HG03521 (cell line): ENCODE measurements at regions not wholly inside any gene's neighbourhood (a gene's known extent, or its start where the extent isn't known, plus 50 kb on each side); places are given as distances from the start of the nearest gene placed in this dataset.

Experiments
- ATAC-seq: cut with Tn5 transposase; IDR thresholded peaks from one replicate; pipeline ENCODE4 v1.9.1; 2021; ENCODE audit warnings: mild to moderate bottlenecking, moderate library complexity; ENCODE audit not compliant: unreplicated experiment

DNA sequence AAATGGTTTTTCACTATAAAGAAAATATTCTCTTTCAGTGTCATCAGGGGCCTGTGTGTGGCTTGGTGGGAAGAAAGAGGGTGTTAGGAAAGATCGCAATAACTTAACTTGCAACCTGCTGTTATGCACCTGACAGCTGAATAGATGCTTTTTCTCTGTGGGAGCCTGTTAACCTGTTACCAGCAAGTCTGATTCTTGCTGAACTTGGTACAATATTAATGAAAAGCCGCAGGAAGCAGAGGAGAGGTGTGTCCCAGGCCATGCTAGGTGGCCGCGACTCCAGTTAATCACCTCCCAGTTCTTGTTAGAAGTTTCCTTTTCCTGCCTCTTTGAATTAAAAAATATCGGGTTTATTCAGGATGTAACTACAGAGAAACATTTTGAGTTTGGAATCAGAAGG, 494.8 kb upstream of the AGA start:
- no peak for ATAC-seq

DNA sequence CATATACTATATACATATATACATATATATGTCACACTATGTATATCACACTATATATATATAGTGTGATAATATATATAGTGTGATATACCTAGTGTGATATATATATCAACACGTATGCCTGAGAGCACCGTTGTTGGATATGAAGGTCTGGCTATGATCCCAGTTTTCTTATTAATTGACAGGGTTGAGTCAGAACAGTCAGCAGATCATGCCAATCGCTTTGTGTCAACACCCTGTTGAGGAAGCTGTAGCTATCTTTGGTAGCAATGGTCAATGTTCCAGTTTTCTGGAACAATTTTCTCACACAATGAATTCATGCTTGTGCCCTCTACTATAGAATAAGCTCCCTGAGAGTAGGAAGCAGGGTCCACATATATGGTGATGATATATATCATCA, 496.0 kb upstream of the AGA start:
- ATAC-seq, result no peak

DNA sequence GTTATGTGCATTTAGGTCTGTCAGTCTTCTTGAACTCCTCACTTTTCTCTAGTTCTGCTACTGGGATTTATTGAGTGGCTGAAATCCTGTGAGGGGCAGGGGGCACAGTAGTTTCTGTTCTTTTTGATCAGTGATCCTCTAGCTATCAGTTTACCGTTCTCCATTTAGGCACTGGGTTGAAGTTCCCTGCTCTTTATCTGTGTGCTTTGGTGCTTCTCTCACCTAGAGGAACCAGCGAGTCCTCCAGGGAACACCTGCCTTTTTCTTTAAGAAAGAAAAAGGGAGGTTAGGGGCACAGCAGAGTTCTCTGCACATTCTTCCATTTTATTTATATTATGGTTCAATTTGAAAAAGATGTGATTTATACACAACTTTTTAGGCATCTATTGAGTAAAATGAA, 503.0 kb upstream of the AGA start:
- ATAC-seq, result no peak

DNA sequence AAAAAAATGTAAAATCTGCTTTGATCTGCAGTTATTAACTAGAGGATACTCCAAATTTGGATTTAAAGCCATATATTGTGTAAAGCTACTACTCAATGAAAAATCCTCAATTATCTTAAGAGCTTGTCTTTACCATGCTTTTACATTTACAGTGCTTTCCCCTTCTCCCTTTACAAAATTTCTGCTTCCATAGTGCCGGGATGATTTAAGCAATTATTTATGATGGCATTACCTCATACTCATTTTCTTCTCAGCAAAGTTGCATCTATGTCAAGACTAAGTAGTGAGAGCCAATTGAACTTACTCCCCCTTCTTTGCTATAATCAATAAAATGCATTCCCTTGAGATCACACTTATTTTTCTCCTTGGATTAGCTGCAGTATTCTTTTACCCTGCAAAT, 505.4 kb upstream of the AGA start:
- ATAC-seq, result no peak

DNA sequence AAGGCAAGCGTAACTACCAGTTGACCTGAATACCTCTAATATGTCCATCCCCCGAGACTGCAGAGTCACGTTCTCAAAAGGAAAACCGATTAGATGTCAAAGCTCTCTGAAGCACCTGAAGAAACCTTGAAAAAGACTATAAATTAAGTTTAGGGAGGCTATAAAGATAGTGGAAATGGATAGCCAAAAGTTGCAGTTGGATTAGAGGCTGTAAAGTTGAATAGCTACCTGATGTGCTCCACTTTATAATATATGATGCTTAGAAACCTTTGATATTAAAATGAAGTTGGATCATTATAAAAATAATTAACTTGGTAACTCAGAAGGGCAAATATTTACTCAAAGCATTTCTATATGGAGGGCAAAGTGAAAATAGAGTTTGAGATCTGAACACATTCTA, 506.6 kb upstream of the AGA start:
- ATAC-seq, result no peak

DNA sequence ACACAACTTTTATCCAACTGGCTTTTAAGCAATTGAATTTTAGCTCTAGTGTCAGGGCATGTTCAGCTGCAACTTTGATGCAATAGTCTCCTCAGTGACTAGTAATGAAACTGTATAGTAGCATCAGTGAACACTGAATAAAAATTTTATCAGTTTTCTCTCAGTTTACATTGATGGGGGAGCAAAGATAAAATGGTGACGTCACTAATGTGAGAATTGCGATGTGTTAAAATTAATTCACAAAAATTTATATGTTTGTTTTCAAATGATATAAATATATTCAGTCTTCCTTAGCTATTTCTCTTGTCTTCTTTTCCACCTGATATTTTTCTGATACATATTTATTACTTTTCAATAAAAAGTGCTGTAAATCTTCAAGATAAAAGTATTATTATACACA, 508.8 kb upstream of the AGA start:
- no peak for ATAC-seq

DNA sequence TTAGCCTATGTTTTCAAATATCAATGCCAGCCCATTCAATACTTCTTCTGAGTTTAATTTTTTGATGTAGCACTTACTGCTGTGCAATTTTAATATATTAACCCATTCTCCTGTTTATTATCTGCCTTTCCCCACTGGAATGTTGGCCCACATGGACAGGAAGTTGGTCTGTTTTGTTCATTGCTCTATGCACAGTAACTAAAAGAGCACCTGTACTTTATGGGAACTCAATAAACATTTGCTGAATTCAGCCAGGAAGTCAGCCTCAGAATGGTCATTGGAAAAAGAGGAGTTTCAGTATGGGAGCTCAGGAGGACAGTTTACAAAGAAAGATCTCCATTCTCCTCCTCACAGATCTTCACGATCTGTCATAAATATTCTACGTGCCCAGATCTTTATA, 510.5 kb upstream of the AGA start:
- no peak for ATAC-seq

DNA sequence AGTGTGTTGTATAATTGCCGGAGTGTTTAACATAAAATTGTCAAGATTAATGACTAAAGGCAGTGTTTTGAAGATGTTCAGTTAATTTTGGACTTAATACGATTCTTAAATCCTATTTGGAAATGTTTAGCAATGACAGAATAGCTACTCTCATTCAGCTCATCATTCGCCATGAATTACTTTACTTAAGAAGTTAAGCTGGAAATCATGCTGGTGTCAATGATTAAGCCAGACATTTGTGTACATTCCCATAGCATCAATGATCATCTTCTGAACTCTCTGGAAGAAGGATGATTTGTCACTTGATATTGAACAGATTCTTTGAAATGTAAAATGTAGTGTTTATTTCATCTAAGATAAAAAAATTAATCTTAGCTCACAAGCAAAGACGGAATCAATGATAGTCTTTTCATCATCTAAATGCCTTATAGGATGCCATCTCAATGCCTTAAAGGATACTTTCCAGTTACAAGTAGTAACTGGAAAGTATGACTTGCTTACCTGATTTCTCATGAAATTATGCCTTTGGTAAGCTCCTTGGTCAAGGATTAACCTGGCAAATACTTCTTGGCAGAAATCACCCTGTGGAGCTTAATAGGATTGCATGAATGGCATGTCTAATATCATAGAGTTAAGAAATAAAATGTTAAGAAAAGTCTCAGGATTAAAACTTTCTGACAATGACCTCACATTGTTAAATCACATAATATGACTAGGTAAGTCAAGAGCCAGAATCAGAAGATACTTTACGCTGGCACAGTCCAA, 515.5 kb upstream of the AGA start:
- no peak for ATAC-seq

DNA sequence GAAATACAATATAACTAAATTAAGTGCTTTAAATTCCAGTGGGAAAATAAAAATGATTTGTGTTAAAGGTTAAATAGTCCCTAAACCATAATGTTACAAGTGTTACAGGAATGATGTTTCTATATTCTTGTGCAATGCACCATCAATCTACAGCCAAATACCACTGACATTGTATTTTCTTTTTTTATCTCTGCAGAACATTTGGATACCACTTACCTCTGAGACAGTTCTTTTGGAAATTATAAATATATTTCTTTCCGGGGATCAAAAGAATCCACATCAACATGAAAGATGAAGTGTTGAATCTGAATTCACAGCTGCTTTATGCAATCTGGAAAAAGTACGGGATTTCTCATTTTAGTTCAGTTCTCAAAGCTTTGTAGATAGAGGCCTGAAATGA, 518.3 kb upstream of the AGA start:
- ATAC-seq, result no peak

DNA sequence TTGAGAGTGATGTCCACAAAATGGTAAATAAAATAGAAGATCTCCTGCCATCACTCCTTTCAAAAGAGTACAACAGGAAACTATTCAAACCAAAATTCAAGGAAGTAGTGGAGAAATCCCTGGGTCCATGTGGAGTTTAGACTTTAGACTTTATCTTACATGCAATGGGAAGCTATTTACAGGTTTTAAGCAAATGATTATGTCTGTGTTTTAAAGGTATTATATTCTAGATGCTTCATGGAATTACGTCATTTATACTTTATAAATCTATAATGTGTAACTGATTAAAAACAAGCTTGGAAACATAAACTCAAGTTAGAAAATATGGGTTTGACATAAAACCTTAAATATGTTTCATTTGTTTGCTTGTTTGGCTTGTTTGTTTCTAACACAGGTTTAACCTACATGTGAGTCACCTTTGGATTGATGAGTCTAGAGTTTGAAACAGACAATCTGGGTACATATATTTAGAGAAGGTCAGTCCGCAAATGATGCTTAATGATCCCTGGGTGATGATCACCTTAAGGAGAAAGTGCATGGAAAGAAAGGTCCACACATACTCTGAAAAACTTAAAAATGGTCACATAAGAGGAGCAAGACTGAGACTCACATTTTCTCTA, 519.6 kb upstream of the AGA start:
- no peak for ATAC-seq

DNA sequence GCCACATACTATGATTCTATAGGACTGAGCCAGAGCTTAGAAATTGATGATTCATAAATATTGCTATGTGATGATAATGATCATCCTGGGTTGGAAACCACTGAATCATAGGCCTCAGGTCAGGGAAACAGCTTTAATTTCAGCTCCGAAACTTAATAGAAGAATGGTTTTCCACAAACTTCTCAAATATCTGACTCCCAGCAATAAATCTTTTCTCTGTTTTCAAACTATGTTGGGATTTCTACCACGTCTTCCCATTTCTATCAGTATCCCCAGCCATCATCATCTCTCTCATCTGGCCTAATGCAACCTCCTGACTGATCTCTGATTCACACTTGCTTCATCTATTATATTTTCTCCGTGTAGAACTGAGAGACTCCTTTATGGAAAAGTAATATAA, 521.8 kb upstream of the AGA start:
- ATAC-seq, result no peak

DNA sequence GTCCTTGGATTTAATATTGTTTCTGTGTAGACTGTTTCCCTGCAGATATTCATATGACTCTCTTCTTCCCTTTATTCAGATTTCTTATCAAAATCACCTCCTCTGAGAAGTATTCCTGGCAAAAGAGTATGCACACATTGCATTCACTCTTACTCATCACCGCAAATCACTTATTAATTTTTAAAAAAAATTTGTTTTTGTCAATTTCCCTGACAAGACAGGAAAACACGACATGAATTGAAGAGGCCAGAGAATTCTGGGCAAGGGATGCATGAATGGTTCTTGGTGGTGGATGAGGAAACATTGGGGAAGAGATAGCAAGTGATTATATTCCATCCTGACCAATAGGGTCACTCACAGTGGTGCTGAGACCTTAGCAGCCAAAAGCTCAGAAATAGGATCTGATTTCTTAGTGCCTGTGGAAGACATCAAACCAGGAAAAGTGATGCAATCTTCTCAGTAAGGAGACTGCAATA, 522.5 kb upstream of the AGA start:
- ATAC-seq, result no peak

DNA sequence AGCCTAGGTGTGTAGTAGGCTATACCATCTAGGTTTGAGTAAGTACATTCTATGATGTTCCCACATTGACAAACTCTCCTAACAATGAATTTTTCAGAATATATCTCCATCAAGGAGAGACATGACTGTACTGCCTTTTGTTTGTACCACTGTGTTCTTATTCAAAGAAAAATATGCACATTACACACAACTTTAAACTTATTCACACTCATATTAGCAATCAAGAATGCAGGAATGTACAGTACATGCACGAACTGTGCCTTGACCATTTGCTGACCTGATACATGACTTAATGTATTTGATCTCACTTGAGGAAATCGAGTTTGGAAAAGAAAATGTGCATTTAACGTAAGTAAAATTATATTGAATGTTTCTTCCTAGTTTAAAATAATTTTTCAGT, 525.1 kb upstream of the AGA start:
- ATAC-seq, result no peak

DNA sequence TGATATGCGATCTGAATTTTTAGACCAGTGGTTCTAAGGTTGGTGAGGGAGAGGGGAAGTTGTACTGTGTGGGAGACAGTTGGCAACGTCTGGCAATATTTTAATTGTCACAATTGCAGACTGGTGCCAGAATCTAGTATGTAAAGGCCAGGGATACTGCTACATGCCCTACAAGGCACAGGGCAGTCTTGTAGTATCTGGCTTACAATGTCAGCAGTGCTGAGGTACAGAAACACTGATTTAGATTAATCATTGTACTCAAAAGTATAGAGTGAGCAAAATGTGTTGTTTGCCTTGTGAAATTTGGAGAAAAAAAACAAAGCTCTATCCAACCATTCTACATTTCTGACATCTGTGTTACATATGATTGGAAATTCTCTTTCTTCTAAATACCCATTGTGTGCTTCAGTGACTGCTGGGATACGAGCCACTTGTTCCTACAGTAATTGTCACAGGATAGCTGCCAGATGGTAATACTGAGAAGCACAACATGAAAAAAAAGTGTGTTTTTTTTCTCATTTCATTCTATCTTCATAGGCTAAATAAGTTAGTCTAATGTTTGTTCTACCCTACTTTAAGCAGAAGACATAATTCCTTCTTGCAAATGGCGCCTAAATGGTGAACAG, 526.7 kb upstream of the AGA start:
- no peak for ATAC-seq

DNA sequence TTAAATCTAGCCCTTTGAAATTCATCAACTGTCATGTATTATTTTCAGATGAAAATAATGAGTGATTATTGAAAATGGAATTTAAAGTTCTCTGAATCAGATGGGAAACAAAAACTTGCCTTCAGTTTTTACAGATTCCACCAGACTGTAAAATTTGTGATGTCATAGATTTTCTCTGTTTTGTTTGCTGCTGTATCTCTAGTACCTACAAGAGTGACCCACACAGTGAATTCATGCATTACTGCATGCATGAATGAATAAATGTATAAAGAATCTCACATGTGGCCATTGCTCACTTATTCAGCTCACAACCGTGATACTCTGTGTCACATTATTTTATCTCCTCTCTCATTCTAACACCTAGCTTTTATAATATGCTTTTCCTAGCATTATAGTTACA, 532.2 kb upstream of the AGA start:
- no peak for ATAC-seq

DNA sequence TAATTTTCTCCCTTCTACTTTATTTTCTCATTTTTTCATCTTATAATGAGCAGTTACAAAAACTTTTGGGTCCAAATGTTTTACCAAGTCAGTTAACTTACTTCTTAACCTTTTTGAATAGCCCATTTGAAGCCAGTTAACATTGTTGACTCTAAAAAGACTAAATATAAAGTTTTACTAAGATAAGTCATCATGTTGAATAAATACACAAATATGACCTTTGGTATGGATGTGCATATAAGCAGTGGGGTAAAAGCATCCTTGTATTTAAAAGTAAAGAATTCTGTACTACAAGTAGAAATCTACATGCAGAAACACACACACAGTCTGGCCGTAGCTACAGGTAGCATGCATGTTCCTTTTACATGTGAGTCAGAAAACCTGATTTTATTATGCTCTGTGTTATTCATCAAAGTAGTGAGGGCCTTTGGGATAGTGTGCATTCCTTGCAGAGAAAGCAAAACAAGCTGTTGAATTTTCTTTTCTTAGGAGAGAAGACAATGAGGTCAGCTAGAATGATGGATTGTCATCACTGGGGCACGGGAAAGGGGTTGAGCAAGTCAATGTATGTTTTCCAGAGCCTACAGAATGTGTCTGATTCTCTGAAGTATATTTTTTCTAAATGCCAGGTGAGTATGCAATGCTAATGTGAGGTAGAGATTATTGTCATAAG, 533.2 kb upstream of the AGA start:
- no peak for ATAC-seq

DNA sequence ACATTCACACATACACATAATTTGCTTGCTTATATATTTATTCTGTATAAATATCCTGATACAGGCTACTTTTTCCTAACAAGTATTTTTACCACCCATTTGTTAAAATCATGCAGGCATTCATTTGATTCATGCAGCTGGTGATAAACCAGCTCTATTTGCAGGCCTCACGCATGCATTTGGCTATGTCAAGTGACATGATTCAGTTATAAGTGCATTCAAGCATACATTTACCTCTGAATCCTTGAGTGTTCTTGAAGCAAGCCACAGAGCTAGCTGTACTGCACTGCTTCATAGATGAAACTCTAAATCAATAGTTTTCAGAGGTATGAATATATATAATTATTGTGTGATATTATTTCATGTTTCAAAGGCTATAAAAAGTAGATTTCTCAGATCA, 544.0 kb upstream of the AGA start:
- no peak for ATAC-seq

DNA sequence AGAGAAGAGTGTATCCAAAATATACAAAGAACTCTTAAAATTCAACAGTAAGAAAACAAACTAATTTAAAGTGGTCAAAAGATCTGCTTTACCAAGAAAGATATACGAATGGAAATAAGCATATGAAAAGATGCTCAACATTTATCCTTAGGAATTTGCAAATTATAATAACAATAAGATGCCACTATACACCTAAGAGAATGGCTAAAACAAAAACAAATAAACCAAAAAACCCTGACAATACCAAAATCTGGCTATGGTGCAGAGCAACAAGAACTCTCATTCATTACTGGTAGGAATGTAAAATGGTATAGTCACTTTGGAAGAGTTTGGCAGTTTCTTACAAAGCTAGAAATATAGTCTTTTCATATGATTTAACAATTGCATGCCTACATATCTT, 545.7 kb upstream of the AGA start:
- no peak for ATAC-seq

DNA sequence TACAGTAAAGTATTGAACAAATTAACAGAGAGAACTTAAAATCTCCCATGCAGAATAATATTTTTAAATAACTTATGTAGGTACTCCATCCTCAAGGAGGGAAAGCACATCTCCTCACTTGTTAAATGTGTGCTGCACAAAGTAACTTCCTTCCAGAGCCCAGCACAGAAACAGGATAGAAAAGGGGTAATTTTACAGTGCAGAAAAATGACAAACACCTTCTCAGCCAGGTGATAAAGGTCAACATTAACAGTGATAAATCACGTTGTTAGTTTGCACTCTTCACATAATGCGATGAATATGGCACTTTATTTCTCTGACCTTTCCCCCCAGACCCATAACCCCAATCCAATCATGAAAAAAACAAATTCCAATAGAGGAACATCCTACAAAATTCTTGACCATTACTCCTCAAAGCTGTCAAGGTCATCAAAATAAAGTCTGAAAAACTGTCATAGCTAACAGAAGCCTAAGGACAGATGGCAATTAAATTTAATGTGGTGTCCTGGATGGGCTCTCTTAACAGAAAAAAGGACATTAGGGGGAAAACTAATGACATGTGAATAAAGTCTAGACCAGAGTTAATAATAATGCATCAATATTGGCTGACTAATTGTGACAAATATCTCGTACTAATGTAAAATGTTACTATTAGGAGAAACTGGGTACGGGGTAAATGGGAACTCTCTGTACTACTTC, 547.4 kb upstream of the AGA start:
- ATAC-seq, result no peak

DNA sequence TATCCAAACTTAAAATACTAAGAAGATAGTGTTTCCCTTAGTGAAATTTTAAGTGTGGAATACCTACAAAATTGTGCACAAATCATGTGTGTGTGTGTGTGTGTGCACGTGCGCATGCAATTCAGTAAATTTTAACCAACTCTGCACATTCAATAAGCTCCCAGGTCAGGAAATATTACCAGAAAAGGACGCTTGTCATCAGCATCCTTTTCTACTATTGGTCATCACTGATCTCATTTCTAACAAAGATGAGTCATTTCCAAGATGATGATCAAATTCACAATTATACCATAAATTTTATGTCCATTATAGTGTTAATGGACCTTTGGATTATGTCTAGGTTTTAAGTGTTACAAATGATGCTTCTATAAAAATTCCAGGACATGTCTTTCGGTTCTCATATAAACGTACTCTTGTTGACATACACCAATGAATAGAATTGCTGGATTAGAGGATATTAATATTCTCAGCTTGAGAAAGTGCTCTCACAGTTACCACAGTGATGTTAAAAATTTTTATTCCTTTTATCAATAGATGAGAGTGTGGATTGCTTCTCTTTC, 560.9 kb upstream of the AGA start:
- no peak for ATAC-seq

DNA sequence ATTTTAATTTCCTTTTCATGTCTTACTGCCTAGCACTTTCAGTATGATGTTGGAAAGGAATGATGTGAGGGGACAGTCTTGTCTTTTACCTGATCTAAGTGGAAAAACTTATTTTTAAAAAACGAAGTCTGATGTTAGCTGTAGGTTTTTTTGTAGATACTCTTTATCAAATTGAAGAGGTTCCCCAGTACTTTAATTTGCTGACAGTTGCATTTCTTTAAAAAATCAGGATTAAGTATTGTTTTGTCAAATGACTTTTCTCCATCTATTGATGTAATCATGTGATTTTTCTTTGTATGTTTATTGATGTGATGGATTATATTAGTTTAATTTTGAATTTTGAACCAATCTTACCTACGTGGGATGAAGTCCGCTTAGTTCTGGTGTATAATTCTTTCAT, 568.4 kb upstream of the AGA start:
- no peak for ATAC-seq
